Esophagus muscularis mucosa (tissue), 4 donors: ENCODE measurements at regions not wholly inside any gene's neighbourhood (a gene's known extent, or its start where the extent isn't known, plus 50 kb on each side); places are given as distances from the start of the nearest gene placed in this dataset.

Experiments
- EP300 ChIP-seq: sonication (generic); formaldehyde crosslinking; IDR thresholded peaks from one replicate; pipeline ENCODE4 v1.6.1; 2017; ENCODE audit warnings: antibody characterized with exemption
- POLR2A ChIP-seq: fragments of 450-650 bp; IDR thresholded peaks from one replicate; pipeline ENCODE4 v1.6.1; 2017; ENCODE audit warnings: antibody characterized with exemption, moderate library complexity, mild to moderate bottlenecking, low read depth
- TF ChIP-seq, protein P1 (sequence below), 3 experiments: fragments of 200-600 bp in 2 of 3; fragments of 450-650 bp in 1 of 3; sonication (generic) in 2 of 3; IDR thresholded peaks; one replicate each; pipeline ENCODE4 v1.5.1; 2017 to 2019; ENCODE audit warnings: antibody characterized with exemption in 3 of 3, mild to moderate bottlenecking in 2 of 3, moderate library complexity in 1 of 3

DNA sequence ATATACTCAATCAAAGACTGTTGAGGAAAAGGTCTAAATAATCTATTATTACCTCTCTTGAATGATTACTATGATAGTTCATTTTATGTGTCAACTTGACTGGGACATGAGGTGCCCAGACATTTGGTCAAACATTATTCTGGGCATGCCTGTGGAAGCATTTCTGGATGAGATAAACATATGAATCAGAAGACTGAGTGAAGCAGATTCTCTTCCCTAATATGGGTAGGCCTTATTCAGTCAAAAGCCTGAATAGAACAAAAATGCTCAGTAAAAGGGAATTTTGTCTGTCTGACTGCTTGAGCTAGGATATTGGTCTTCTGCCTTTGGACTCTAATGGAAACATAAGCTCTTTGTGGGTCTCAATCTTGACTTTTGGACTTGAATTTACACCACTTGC lies 73.3 kb upstream of the SOX13 start:
- TF ChIP-seq, protein P1, sequence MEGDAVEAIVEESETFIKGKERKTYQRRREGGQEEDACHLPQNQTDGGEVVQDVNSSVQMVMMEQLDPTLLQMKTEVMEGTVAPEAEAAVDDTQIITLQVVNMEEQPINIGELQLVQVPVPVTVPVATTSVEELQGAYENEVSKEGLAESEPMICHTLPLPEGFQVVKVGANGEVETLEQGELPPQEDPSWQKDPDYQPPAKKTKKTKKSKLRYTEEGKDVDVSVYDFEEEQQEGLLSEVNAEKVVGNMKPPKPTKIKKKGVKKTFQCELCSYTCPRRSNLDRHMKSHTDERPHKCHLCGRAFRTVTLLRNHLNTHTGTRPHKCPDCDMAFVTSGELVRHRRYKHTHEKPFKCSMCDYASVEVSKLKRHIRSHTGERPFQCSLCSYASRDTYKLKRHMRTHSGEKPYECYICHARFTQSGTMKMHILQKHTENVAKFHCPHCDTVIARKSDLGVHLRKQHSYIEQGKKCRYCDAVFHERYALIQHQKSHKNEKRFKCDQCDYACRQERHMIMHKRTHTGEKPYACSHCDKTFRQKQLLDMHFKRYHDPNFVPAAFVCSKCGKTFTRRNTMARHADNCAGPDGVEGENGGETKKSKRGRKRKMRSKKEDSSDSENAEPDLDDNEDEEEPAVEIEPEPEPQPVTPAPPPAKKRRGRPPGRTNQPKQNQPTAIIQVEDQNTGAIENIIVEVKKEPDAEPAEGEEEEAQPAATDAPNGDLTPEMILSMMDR (IDR thresholded peaks at IDR 0.05) = no peak
- no peak for TF ChIP-seq EP300
- no peak for TF ChIP-seq POLR2A
